Activated naive CD8-positive, alpha-beta T cell treated with anti-CD3 and anti-CD28 coated beads, Interleukin-2, amount 50 U/mL, for 24 hours (primary cell): ENCODE measurements at regions not wholly inside any gene's neighbourhood (a gene's known extent, or its start where the extent isn't known, plus 50 kb on each side); places are given as distances from the start of the nearest gene placed in this dataset.

Experiments
- ATAC-seq: fragments of 150-1000 bp; cut with Tn5 transposase; one replicate; pipeline ENCODE4 v1.10.0; 2021
- DNase-seq: peaks from one replicate; pipeline ENCODE4 v3.0.0; 2021
- H3K27ac Mint-ChIP-seq: one replicate; pipeline ENCODE4 v1.8.0; 2021; ENCODE audit warnings: mild to moderate bottlenecking, mixed read lengths
- H3K27me3 Mint-ChIP-seq: one replicate; pipeline ENCODE4 v1.8.0; 2021; ENCODE audit warnings: mixed read lengths
- H3K36me3 Mint-ChIP-seq: one replicate; pipeline ENCODE4 v1.8.0; 2021; ENCODE audit warnings: low read depth, mixed read lengths
- H3K4me1 Mint-ChIP-seq: one replicate; pipeline ENCODE4 v1.8.0; 2021; ENCODE audit warnings: mixed read lengths
- H3K4me3 Mint-ChIP-seq: one replicate; pipeline ENCODE4 v1.8.0; 2021; ENCODE audit warnings: mild to moderate bottlenecking, moderate library complexity, mixed read lengths
- H3K9me3 Mint-ChIP-seq: one replicate; pipeline ENCODE4 v1.8.0; 2021; ENCODE audit warnings: mixed read lengths

DNA sequence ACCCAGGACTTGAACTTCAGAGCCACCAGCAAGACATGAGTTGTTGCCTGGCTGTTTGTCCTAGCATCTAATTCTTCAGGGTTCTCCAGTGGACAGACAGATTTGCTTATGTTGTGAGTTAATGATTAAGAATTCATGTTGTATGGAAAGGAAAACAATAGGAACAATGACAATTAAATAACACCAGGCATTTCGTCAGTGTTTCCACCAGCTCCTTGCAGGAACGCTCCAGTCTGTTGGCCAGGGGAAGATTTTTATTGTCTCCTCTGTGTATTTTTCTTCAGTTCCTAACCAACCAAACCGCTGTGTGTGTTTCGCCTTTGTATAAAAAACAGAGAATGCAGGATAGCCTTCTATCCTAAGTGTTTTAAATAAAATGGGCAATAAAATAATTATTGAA is 64.4 kb upstream of the PTGFR start:
- H3K4me1 Mint-ChIP-seq, result no peaks in the 10 kb centered on the region
- H3K36me3 Mint-ChIP-seq, result no peaks in the 10 kb centered on the region
- H3K9me3 Mint-ChIP-seq, result no peaks in the 10 kb centered on the region
- no peak overlapping the region for H3K4me3 Mint-ChIP-seq
- H3K27me3 Mint-ChIP-seq, result no peaks in the 10 kb centered on the region
- ATAC-seq, result no peak
- no peak for DNase-seq
- H3K27ac Mint-ChIP-seq, result no peak overlapping the region

- Mint-ChIP-seq H3K27ac (no peak overlapping the region), H3K27me3 (no peaks in the 10 kb centered on the region), H3K36me3 (no peaks in the 10 kb centered on the region), H3K4me1 (no peaks in the 10 kb centered on the region), H3K9me3 (no peaks in the 10 kb centered on the region), H3K4me3 (no peak overlapping the region)
- ATAC-seq (no peak), DNase-seq (no peak)
Observed at GRCh38 chr1:78427506-78427905, 63.3 kb upstream of the PTGFR start.

- no peak for DNase-seq
- no peaks in the 10 kb centered on the region for H3K4me1 Mint-ChIP-seq
- H3K36me3 Mint-ChIP-seq, result no peaks in the 10 kb centered on the region
- H3K9me3 Mint-ChIP-seq, result no peaks in the 10 kb centered on the region
- no peak overlapping the region for H3K4me3 Mint-ChIP-seq
- H3K27ac Mint-ChIP-seq, result no peak overlapping the region
- no peak for ATAC-seq
- no peaks in the 10 kb centered on the region for H3K27me3 Mint-ChIP-seq
Observed at GRCh38 chr1:78432016-78432415, 58.8 kb upstream of the PTGFR start.

GRCh38 chr1:78434351-78434750 is 56.4 kb upstream of the PTGFR start:
- H3K4me3 Mint-ChIP-seq, result no peak overlapping the region
- no peaks in the 10 kb centered on the region for H3K9me3 Mint-ChIP-seq
- DNase-seq (no peak), ATAC-seq (no peak)
- H3K27me3 Mint-ChIP-seq, result no peaks in the 10 kb centered on the region
- H3K36me3 Mint-ChIP-seq, result no peaks in the 10 kb centered on the region
- no peak overlapping the region for H3K27ac Mint-ChIP-seq
- no peaks in the 10 kb centered on the region for H3K4me1 Mint-ChIP-seq

- DNase-seq (no peak), ATAC-seq (no peak)
- no peaks in the 10 kb centered on the region for H3K27me3 Mint-ChIP-seq
- H3K4me3 Mint-ChIP-seq, result no peak overlapping the region
- H3K9me3 Mint-ChIP-seq, result no peaks in the 10 kb centered on the region
- H3K27ac Mint-ChIP-seq, result no peak overlapping the region
- no peaks in the 10 kb centered on the region for H3K36me3 Mint-ChIP-seq
- no peaks in the 10 kb centered on the region for H3K4me1 Mint-ChIP-seq
Observed at GRCh38 chr1:78436961-78437360, 53.8 kb upstream of the PTGFR start.

DNA sequence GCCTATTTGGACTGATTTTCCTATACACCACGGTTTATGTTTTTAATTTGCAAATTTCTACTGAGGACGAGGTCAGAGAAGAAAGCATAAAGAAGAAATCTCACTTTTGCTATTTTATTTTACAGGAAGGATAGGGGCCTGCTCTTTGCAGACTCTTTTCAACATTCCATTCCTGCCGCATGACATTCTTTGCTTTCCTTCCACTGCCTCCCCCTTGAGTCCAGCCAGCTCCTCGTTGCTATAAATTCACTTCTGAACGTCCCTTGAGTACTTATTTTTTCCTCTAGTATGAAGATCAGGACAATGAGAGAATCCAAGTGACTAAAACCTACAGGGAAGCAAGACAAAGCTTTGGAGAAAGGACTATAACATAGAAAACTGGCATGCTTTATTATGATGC is 53.4 kb upstream of the PTGFR start:
- H3K9me3 Mint-ChIP-seq, result no peaks in the 10 kb centered on the region
- H3K4me3 Mint-ChIP-seq, result no peak overlapping the region
- DNase-seq, result no peak
- H3K27me3 Mint-ChIP-seq, result no peaks in the 10 kb centered on the region
- H3K4me1 Mint-ChIP-seq, result no peaks in the 10 kb centered on the region
- no peaks in the 10 kb centered on the region for H3K36me3 Mint-ChIP-seq
- H3K27ac Mint-ChIP-seq, result no peak overlapping the region
- no peak for ATAC-seq

- H3K27ac Mint-ChIP-seq, result no peak overlapping the region
- H3K4me1 Mint-ChIP-seq, result no peaks in the 10 kb centered on the region
- DNase-seq, result no peak
- H3K9me3 Mint-ChIP-seq, result no peaks in the 10 kb centered on the region
- H3K27me3 Mint-ChIP-seq, result no peaks in the 10 kb centered on the region
- H3K36me3 Mint-ChIP-seq, result no peaks in the 10 kb centered on the region
- no peak overlapping the region for H3K4me3 Mint-ChIP-seq
- no peak for ATAC-seq
Observed at GRCh38 chr1:78437941-78438340, 52.8 kb upstream of the PTGFR start.

- no peaks in the 10 kb centered on the region for H3K4me1 Mint-ChIP-seq
- ATAC-seq (no peak), DNase-seq (no peak)
- no peaks in the 10 kb centered on the region for H3K27me3 Mint-ChIP-seq
- no peak overlapping the region for H3K4me3 Mint-ChIP-seq
- no peaks in the 10 kb centered on the region for H3K9me3 Mint-ChIP-seq
- H3K36me3 Mint-ChIP-seq, result no peaks in the 10 kb centered on the region
- H3K27ac Mint-ChIP-seq, result no peak overlapping the region
Observed at GRCh38 chr1:78440381-78440793, 50.4 kb upstream of the PTGFR start.
